ENCODE measurements at regions not wholly inside any gene's neighbourhood (a gene's known extent, or its start where the extent isn't known, plus 50 kb on each side); places are given as distances from the start of the nearest gene placed in this dataset.

DNA sequence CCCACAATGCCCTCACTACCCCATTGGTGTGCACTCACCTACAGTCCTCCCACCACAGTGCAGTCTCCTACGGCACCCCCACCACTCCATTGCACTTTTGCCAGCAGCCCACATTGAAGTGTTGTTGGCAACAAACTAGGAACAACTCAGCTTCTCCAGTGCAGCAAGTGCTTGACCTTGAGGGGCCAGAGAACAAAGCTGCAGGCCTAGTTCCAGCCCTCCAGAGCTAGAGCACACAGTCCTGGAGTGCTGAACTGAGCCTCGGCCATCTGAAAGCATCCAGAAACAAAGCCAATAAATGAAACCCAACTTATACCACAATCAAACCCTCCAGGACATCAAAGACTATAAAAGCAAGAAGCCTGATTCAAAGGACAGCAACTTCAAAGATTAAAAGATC is 129.9 kb downstream of the C1orf94 start:
- no peak for TF ChIP-seq ZNF565 (CRISPR knock-in tag; conservative IDR thresholded peaks at IDR 0.05; ENCODE audit: low read depth)
- TF ChIP-seq, protein P1, sequence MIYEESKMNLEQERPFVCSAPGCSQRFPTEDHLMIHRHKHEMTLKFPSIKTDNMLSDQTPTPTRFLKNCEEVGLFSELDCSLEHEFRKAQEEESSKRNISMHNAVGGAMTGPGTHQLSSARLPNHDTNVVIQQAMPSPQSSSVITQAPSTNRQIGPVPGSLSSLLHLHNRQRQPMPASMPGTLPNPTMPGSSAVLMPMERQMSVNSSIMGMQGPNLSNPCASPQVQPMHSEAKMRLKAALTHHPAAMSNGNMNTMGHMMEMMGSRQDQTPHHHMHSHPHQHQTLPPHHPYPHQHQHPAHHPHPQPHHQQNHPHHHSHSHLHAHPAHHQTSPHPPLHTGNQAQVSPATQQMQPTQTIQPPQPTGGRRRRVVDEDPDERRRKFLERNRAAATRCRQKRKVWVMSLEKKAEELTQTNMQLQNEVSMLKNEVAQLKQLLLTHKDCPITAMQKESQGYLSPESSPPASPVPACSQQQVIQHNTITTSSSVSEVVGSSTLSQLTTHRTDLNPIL (CRISPR knock-in tag; IDR thresholded peaks at IDR 0.05; ENCODE audit: low read depth), result no peak
- TF ChIP-seq, protein P2, sequence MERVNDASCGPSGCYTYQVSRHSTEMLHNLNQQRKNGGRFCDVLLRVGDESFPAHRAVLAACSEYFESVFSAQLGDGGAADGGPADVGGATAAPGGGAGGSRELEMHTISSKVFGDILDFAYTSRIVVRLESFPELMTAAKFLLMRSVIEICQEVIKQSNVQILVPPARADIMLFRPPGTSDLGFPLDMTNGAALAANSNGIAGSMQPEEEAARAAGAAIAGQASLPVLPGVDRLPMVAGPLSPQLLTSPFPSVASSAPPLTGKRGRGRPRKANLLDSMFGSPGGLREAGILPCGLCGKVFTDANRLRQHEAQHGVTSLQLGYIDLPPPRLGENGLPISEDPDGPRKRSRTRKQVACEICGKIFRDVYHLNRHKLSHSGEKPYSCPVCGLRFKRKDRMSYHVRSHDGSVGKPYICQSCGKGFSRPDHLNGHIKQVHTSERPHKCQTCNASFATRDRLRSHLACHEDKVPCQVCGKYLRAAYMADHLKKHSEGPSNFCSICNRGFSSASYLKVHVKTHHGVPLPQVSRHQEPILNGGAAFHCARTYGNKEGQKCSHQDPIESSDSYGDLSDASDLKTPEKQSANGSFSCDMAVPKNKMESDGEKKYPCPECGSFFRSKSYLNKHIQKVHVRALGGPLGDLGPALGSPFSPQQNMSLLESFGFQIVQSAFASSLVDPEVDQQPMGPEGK (CRISPR knock-in tag; IDR thresholded peaks at IDR 0.05; ENCODE audit: borderline replicate concordance), result no peak
- TF ChIP-seq ESRRG (CRISPR knock-in tag; IDR thresholded peaks at IDR 0.05), result no peak
